Epithelial cell of proximal tubule (primary cell): ENCODE measurements at regions not wholly inside any gene's neighbourhood (a gene's known extent, or its start where the extent isn't known, plus 50 kb on each side); places are given as distances from the start of the nearest gene placed in this dataset.

Experiments
- DNase-seq: peaks from one replicate; pipeline ENCODE4 v3.0.0-alpha.2; 2011; ENCODE audit warnings: low read depth
- H3K4me3 ChIP-seq: 2 replicates; pipeline ENCODE4 v1.5.1; 2011; ENCODE audit warnings: low read depth, mild to moderate bottlenecking, low read length
- TF ChIP-seq, protein P1 (sequence below): conservative IDR thresholded peaks from 2 replicates; pipeline ENCODE4 v1.5.1; 2012; ENCODE audit warnings: low read depth, mild to moderate bottlenecking, low read length

DNA sequence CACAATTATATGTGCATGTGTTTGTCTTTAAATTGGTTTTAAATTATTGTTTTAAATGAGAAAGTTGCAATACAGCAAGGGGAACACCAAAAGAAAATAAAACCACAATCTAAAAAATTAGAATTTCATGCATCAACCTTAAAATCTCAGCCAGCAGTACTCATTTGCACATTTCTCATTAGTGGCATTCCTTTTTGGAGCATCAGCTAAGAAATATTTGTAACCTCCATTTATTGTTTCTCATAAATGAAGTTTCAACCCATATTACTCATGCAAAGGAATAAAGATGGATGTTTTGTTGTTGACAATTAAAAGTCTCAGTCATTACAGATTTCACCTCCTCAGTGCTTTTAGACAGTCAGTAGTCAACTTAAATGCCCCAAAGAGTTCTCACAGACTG lies 160.1 kb downstream of the TBX15 start:
- no peak overlapping the region for H3K4me3 ChIP-seq
- DNase-seq, result no peak
- TF ChIP-seq, protein P1, sequence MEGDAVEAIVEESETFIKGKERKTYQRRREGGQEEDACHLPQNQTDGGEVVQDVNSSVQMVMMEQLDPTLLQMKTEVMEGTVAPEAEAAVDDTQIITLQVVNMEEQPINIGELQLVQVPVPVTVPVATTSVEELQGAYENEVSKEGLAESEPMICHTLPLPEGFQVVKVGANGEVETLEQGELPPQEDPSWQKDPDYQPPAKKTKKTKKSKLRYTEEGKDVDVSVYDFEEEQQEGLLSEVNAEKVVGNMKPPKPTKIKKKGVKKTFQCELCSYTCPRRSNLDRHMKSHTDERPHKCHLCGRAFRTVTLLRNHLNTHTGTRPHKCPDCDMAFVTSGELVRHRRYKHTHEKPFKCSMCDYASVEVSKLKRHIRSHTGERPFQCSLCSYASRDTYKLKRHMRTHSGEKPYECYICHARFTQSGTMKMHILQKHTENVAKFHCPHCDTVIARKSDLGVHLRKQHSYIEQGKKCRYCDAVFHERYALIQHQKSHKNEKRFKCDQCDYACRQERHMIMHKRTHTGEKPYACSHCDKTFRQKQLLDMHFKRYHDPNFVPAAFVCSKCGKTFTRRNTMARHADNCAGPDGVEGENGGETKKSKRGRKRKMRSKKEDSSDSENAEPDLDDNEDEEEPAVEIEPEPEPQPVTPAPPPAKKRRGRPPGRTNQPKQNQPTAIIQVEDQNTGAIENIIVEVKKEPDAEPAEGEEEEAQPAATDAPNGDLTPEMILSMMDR, result no peak

DNA sequence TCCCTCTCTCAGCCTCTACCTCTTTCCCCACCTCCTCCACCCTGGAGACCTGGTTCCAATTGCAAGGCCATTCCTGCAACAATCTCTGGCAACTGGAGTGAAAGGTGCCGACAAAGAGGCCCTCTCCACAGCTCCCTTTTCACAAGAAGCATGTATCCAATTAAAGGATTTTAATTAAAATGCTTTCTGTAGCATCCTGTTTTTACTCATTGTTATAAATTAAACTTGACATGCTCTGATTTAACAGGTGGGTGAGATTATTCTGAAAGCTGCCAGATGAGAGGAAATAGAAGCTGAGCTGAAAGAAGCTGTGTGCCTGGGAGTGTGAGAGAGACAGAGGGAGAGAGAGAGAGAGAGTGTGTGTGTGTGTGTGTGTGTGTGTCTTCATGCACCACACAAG lies 160.5 kb downstream of the TBX15 start:
- DNase-seq, result no peak
- TF ChIP-seq, protein P1, result no peak
- no peak overlapping the region for H3K4me3 ChIP-seq

DNA sequence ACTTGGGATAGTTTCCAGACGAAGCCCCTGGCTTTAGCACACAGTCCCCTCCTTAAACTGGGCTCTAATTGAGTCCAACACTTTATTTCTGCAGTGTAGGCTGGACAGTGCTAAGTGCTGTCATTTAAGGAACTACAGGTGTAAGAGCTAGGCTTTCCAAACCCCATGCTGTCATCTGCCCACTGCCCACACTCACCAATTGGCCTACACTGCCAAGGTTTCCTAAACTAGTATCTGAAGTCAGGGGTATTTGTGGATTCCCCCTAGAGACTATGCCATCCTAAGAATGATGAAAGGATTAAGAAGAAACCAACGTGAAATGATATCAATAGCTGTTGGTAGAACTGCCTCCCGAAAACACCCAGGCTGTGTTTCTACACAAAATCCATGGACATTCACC lies 160.9 kb downstream of the TBX15 start:
- H3K4me3 ChIP-seq, result no peak overlapping the region
- DNase-seq, result no peak
- TF ChIP-seq, protein P1, result no peak

DNA sequence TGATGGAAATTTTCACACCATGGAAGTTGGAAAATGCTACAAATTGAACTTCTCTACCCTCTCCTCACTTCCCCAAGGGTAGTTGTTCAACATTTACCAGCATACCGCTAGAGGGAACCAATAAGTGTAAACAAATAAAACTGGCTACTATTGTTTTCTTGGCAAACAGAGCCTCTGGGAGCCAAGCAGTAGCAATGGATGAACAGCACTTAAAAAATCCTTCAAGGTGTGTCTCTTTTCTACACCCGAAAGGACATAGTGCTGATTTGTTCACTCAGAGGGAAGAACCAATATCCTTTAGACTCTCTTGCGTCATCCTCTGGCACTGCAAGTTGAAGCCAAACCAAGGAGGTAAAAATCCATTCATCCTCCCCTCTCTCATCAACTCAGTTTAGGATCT lies 161.5 kb downstream of the TBX15 start:
- no peak for DNase-seq
- TF ChIP-seq, protein P1, result no peak
- no peak overlapping the region for H3K4me3 ChIP-seq

DNA sequence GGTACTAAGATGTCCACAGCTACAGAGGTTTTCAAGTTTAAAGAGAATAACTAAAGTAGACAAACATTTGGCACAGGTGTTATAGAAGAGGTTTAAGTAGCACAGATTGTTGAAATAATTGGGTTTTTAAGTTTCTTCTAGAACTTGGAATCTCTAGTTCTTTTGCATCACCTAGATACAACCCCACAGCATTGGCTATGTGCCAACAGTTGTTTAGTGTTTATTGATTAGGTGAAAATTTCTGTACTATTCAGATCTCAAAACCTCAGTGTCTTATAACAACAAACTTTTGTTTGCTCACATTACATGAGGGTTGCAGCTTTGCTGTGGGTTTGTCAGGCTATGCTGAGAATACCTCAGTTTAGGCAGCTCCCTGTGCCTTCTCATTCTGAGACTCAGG lies 162.5 kb downstream of the TBX15 start:
- TF ChIP-seq, protein P1, result no peak
- no peak overlapping the region for H3K4me3 ChIP-seq
- DNase-seq, result no peak

DNA sequence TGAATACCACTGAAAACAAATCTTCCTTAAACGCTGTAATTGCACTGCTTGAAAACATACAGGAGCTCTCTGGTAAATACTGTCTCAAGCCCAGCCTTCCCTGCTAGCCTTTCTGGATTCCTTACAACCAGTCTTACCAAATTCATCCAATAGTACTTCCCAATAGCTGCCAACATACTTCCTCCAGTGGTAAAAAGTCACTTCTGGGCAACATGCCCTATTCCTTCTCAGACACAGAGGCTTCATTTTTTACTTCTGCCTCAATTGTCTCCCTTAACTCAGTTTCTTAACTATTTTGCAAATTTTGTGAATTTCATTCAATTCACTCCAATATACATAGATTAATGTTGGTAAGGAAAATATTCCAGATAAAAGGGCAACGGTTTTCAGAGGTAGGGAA lies 166.3 kb downstream of the TBX15 start:
- H3K4me3 ChIP-seq, result no peak overlapping the region
- TF ChIP-seq, protein P1, result no peak
- DNase-seq, result no peak

DNA sequence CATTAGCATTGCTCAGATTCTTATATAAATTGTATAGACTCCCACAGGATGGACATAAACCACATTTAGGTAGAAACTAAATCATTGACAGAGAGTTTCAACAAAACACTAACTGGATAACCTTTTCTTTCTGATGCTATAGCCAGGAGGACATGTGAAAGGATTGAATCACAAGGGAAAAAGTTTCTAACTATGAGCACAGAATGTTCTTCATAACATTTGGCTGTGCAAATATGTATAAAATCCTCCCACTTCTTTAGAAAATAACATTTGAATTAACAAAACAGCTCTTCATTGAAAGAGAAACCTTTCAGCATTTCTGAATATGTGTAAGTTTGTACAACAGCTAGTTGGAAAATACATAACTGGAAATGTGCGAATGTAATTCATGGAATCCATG lies 167.3 kb downstream of the TBX15 start:
- TF ChIP-seq, protein P1, result no peak
- no peak overlapping the region for H3K4me3 ChIP-seq
- DNase-seq, result no peak
